ENCODE measurements at regions not wholly inside any gene's neighbourhood (a gene's known extent, or its start where the extent isn't known, plus 50 kb on each side); places are given as distances from the start of the nearest gene placed in this dataset.

DNA sequence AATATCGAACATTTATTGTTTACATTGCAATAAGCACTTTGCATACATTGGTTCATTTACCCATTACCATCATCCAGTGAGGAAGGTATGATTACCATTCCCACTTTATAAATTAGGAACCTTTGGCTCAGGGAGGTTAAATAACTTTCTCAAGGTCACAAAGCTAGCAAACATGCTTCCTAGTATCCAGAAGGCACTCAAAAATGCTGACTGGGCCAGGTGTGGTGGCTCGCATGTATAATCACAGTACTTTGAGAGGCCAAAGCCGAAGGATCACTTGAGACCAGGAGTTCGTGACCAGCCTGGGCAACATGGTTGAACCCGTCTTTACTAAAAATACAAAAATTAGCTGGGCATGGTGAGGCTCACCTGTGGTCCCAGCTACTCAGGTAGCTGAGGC is 259.6 kb downstream of the TMEM114 start:
- TF ChIP-seq, protein P1, sequence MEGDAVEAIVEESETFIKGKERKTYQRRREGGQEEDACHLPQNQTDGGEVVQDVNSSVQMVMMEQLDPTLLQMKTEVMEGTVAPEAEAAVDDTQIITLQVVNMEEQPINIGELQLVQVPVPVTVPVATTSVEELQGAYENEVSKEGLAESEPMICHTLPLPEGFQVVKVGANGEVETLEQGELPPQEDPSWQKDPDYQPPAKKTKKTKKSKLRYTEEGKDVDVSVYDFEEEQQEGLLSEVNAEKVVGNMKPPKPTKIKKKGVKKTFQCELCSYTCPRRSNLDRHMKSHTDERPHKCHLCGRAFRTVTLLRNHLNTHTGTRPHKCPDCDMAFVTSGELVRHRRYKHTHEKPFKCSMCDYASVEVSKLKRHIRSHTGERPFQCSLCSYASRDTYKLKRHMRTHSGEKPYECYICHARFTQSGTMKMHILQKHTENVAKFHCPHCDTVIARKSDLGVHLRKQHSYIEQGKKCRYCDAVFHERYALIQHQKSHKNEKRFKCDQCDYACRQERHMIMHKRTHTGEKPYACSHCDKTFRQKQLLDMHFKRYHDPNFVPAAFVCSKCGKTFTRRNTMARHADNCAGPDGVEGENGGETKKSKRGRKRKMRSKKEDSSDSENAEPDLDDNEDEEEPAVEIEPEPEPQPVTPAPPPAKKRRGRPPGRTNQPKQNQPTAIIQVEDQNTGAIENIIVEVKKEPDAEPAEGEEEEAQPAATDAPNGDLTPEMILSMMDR (IDR thresholded peaks at IDR 0.05 in 2 of 3, conservative IDR thresholded peaks at IDR 0.05 in 1 of 3; ENCODE audit: borderline replicate concordance in 1 of 3, insufficient read depth in 1 of 3, low read depth in 2 of 3, low read length in 2 of 3) = no peak
- TF ChIP-seq RAD21 (IDR thresholded peaks at IDR 0.05; ENCODE audit: low read depth) (no peak), EGR1 (IDR thresholded peaks at IDR 0.05; ENCODE audit: low read depth) (no peak), EZH2 (IDR thresholded peaks at IDR 0.05) (no peak), EZH2phosphoT487 (IDR thresholded peaks at IDR 0.05; ENCODE audit: borderline replicate concordance) (no peak), ZNF274 (IDR thresholded peaks at IDR 0.05; ENCODE audit: low read depth, low read length) (no peak), POLR2AphosphoS5 (IDR thresholded peaks at IDR 0.05; ENCODE audit: low read depth, low read length) (no peak), ATF3 (IDR thresholded peaks at IDR 0.05) (no peak), POLR2A (IDR thresholded peaks at IDR 0.05; ENCODE audit: borderline replicate concordance, extremely low read depth, insufficient read depth, insufficient read length) (no peak)

All from HCT116 (cell line).